ENCODE measurements at regions not wholly inside any gene's neighbourhood (a gene's known extent, or its start where the extent isn't known, plus 50 kb on each side); places are given as distances from the start of the nearest gene placed in this dataset.

- in situ Hi-C loops (cut with HindIII; ENCODE audit: low sequenced_read_pairs), result no loop called here
These were observed 361.1 kb downstream of the TGFB2 start for GRCh38 chr1:218705911-218706893.

GRCh38 chr1:218711001-218711400, 365.9 kb downstream of the TGFB2 start:
- in situ Hi-C loops (cut with HindIII; ENCODE audit: low sequenced_read_pairs), result no loop called here

- in situ Hi-C loops (cut with HindIII; ENCODE audit: low sequenced_read_pairs), result no loop called here
These were observed 366.9 kb downstream of the TGFB2 start for GRCh38 chr1:218711884-218712674.

GRCh38 chr1:218712677-218713076, 367.5 kb downstream of the TGFB2 start:
- in situ Hi-C loops (cut with HindIII; ENCODE audit: low sequenced_read_pairs), result no loop called here

- in situ Hi-C loops (cut with HindIII; ENCODE audit: low sequenced_read_pairs), result no loop called here
These were observed 371.0 kb downstream of the TGFB2 start for GRCh38 chr1:218715961-218716669.

- in situ Hi-C loops (cut with HindIII; ENCODE audit: low sequenced_read_pairs), result no loop called here
These were observed 372.4 kb downstream of the TGFB2 start for GRCh38 chr1:218717575-218717974.

- in situ Hi-C loops (cut with HindIII; ENCODE audit: low sequenced_read_pairs), result no loop called here
These were observed 373.1 kb downstream of the TGFB2 start for GRCh38 chr1:218718206-218718605.

- in situ Hi-C loops (cut with HindIII; ENCODE audit: low sequenced_read_pairs), result no loop called here
These were observed 373.8 kb downstream of the TGFB2 start for GRCh38 chr1:218718977-218719376.

- in situ Hi-C loops (cut with HindIII; ENCODE audit: low sequenced_read_pairs), result no loop called here
These were observed 383.9 kb downstream of the TGFB2 start for GRCh38 chr1:218728898-218729565.

- in situ Hi-C loops (cut with HindIII; ENCODE audit: low sequenced_read_pairs), result no loop called here
These were observed 390.4 kb downstream of the TGFB2 start for GRCh38 chr1:218735436-218736032.

GRCh38 chr1:218739426-218739825, 394.3 kb downstream of the TGFB2 start:
- in situ Hi-C loops (cut with HindIII; ENCODE audit: low sequenced_read_pairs), result no loop called here

GRCh38 chr1:218741852-218742251, 396.7 kb downstream of the TGFB2 start:
- in situ Hi-C loops (cut with HindIII; ENCODE audit: low sequenced_read_pairs), result no loop called here

GRCh38 chr1:218742467-218743262, 397.5 kb downstream of the TGFB2 start:
- in situ Hi-C loops (cut with HindIII; ENCODE audit: low sequenced_read_pairs), result no loop called here

- in situ Hi-C loops (cut with HindIII; ENCODE audit: low sequenced_read_pairs), result no loop called here
These were observed 398.8 kb downstream of the TGFB2 start for GRCh38 chr1:218743861-218744505.

GRCh38 chr1:218748071-218748470, 402.9 kb downstream of the TGFB2 start:
- in situ Hi-C loops (cut with HindIII; ENCODE audit: low sequenced_read_pairs), result no loop called here

- in situ Hi-C loops (cut with HindIII; ENCODE audit: low sequenced_read_pairs), result no loop called here
These were observed 405.3 kb downstream of the TGFB2 start for GRCh38 chr1:218750216-218750970.

GRCh38 chr1:218751208-218751948, 406.2 kb downstream of the TGFB2 start:
- in situ Hi-C loops (cut with HindIII; ENCODE audit: low sequenced_read_pairs), result no loop called here
